Endometrial microvascular endothelial cells (primary cell): ENCODE measurements at regions not wholly inside any gene's neighbourhood (a gene's known extent, or its start where the extent isn't known, plus 50 kb on each side); places are given as distances from the start of the nearest gene placed in this dataset.

ENCODE experiments used
- in situ Hi-C: cut with HindIII; loops from 2 replicates; pipeline ENCODE4 v1.10.0; 2017; ENCODE audit warnings: low sequenced_read_pairs, low pct_unique_long_range_greater_than_20kb; ENCODE audit errors: inconsistent ontology term

DNA sequence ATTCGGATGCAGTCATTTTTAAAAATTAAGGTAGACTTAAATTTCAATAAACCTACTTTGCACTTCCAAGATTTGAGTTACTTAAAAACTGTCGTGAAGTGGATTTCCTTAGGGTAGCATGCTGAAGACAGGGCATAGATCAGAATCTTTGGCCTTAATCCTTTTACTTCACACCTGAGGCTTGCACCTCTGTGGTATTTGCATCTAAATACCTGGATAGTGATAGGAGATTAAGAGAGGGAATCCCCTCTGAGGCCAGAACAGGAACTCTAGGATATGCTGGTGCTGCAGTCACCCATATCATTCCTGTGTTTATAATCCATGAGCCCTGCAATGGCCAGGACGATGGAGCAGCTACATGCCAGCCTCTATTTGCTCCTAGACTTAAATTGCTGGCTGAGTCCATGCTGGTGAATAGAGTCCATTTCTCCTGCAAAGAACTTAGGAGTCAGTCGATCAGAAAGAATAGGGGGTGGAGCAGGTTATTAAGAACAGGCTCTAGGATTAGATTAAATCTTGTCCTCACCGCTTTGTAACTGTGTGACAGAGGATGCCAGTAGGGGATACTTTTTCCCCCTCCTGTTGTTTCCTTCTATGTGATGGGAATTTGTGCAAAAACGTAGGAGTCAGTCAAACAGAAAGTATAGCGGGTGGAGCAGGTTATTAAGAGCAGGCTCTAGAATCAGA is 333.6 kb downstream of the DUSP10 start:
- in situ Hi-C loops, result no loop called here

DNA sequence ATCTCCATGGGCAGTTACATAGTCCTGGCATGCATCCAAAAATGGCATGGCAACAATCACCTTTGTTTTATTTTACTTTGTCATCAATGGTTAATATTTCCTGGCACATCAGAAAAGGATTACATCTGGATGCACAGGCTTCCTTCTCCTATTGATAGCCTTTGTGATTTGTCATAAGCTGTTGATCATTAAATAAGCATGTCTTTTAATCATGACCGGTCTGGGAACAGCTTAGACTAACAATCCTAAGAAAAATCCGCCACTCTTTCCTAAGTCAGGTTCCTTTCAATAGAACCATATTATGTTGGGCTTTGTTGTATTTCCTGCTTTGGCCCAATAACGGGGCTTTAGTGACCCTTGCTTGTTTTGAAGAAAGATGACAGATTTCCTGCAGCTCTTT is 330.6 kb downstream of the DUSP10 start:
- in situ Hi-C loops, result no loop called here

DNA sequence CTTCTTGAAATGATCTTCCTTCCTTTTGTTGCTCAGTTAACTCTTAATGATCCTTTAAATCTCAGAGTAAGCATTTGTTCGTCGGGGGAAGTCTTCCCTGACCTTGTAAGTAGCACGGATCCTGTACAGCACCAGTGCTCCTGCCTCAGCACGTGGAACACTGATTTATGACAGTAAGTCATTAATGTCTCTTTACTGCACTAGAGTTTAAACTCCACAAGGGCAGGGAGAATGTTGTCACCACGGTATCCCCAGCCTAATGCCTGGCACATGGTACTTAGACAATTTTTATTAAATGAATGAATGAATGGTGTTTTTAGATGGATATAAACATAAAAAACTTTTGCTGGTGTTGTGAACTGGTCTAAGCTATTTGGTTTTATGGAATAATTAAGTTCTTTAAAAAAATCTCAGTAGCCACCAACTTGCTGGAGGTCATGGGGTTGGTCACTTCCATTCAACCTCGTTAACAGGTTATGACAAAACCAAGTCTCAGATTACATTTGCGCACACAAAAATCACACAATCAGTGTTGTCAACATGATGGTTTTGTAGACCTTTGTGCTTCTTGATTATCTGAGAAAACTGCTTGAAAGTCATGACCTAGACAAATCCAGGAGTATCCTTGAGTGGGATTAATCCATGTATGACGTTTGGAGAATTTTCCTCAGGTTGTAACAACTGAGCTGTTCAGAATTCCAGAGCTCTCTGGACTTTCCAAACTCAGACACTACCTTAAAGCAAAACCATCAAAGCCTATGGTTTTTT is 326.9 kb downstream of the DUSP10 start:
- in situ Hi-C loops, result no loop called here

DNA sequence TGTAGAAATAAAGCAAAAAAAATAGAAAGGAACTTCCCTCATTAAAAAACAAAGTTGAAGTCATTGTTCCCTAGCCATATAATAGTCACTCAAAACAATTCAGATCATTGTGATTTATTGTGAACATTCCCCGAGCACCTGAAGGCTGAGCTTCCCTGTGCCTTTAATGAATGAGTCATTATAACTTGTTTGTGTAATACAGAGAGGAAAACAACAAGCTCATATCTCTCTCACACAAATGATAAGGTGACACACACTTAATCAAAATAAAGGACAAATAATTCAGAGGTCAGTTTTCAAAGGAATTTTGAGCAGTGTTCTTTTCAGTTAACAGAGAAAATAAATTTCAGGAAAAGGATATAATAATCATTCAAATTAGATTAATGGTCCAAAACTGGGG is 326.2 kb downstream of the DUSP10 start:
- in situ Hi-C loops, result no loop called here

DNA sequence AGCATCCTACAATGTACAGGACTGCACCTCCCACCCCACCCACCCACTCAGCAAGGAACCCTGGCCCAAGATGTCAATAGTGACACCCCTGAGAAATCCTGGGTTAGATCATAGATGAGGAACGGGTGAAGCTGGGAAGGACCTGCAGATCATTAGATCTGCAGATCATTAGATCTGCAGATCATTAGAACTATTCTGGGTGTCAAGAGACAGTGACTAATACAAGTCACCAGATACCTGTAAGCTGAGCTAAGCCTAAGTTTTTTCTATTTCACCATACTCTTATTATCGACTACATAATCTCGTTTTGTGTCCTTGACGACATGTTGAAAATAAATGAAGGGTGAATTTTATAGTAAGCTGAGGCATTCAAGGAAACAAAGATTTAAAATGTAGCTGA is 325.7 kb downstream of the DUSP10 start:
- in situ Hi-C loops, result no loop called here

DNA sequence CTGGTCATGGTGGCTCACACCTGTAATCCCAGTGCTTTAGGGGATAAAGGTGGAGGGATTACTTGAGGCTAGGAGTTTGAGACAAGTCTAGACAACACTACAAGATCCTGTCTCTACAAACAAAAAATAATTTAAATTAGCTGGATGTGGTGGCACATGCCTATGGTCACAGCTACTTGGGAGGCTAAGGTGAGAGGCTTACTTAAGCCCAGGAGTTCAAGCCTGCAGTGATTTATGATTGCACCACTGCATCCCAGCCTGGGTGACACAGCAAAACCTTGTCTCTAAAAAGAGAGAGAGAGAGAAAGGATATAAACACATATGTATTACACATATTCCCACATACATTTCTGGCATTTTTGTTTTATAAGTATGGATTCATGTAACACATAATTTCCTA is 325.2 kb downstream of the DUSP10 start:
- in situ Hi-C loops, result no loop called here

DNA sequence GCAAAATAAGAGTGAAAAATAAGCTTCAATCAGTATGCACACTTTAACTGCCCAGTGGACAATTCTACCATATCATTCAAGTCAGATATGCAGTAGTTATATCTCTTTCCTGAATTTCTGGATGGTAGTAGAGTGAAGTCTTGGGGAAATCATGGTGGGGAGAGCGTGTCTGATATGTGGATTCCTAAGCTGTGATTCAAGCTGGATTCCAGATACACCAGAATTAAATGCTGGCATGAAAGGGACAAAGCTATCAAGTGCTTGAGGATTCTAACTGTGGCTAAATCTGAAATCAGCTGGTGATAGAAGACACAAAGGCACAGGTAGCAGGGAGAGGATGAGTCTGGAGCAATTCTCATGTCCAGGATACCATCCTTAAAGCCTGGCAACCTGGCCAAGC is 323.5 kb downstream of the DUSP10 start:
- in situ Hi-C loops, result no loop called here

DNA sequence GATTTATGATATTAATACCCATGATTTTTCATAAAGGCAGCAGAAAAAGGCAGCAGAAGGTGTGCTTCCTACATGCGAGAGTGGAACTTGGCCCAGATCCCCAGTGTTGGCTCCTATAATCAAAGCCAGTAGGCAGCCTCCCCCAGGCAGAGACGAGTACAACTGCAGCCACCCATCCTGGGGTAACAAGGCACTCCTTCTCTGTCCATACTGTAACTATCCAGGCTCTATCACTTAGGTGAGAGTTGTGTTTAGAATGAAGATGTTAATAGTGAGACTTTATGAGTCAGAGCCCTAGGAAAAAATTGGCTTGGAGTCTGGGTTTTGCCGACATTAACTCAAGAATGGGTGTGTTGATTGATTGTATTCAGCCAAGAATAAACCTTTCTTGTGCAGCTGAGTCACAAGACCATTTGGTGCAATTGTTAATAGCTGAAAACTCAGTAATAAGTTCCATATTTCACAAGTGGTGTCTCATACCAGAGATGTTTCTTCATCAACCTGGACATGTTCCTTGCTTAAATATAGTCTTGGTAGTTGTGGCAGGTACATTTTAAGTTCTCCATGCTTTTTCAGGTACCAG is 322.3 kb downstream of the DUSP10 start:
- in situ Hi-C loops, result no loop called here

DNA sequence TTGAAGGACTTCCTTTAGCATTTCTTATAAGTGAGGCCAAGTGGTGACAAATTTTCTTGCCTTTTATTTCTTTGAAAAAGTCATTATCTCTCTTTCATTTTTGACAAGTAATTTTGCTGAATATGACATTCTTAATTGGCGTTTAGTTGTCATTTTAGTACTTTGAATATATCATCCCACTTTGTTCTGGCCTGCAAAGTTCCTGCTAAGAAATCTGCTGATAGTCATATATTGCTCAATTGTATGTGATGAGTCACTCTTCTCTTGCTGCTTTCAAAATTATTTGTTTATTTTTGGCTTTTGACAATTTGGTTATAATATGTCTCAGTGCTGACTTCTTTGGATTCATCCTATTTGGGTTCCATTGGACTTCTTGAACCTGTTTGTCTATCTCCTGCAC is 312.6 kb downstream of the DUSP10 start:
- in situ Hi-C loops, result loop anchor here (25.0 kb wide), 1 partner anchor 542 kb away; the partner anchor contains the start of gene HLX

DNA sequence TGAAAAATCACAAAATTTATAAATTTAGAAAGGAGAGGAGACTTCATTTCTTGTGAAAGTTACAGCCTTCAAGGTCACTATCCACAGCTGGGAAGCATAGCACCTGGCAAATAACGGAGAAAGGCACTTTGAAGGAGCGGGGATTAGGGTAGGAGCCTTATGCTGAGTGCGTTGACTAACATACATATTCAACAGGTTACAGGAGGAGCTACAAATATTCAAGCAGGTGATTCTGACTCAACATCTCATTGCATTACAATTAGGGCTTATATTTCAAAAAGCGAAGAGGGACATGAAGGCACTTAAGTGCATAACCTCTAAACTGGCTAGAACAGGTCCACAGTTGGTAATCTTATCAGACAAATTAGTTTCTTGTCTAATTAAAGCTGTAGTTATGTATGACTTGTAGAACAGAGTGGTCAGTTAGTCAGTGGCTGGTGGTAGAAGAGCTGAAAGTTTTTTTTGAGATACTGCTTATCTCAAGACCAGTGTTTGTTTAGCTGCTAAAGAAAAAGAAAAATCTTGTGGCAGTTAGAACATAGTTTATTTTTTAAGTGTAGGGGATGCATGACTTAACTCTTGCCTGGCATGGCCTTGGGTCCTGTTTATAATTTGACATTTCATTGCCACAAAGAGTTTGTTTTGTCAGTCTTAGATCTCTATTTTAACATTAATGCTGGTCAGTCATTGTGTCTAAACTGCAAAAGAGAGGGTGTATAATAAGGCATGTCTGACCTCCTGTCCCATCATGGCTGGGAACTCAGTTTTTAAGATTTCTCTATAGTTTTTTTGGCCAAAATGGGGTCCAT is 311.5 kb downstream of the DUSP10 start:
- in situ Hi-C loops, result loop anchor here (10.0 to 25.0 kb wide), 2 partner anchors 166 to 543 kb away; partner anchors contain the start of gene HLX

DNA sequence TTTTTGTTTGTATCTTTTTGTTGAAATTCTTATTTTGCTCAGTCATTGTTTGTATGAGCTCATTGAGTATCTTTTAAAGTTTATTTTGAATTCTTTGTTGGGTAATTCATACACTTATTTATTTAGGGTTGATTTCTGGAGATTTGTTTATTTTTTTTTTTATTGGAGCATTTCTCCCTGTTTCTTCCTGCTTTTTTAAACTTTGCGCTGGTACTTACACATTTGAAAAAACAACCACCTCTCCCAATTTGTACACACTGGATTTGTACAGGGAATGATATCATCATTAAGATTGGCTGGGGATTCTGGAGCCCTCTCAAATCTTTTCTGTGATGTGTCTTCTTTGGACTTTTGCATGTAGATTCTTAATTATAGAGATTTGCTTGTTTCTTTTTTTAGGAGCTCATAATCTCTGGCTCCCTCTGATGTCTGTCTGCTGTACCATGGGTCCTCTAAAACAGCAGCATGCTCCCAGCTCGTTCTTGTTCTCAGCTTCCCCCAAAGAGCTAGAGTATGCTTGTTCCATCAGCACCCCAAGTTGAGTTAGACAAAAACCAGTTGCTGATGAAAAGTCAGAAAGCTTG is 310.7 kb downstream of the DUSP10 start:
- in situ Hi-C loops, result loop anchor here (10.0 to 25.0 kb wide), 2 partner anchors 166 to 544 kb away; partner anchors contain the start of gene HLX

DNA sequence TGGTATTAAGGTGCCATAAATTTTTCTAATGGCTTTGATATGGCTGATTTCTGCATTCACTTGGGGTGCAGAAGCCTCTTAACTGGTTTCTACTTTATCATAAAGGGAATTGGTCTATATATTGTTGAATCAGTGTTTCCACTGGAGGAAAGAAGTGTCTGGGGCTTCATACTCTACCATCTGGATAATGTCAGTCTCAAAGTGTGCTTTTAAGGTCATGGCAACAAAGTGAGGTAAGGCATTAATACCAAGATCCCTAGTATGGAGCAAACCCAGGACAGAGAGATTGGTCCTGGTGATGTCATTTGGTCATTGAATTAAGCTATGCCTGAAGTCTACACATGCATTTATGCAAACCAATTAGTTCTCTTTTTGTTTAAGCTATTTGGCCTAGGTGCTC is 309.9 kb downstream of the DUSP10 start:
- in situ Hi-C loops, result loop anchor here (10.0 to 25.0 kb wide), 2 partner anchors 167 to 545 kb away; partner anchors contain the start of gene HLX

DNA sequence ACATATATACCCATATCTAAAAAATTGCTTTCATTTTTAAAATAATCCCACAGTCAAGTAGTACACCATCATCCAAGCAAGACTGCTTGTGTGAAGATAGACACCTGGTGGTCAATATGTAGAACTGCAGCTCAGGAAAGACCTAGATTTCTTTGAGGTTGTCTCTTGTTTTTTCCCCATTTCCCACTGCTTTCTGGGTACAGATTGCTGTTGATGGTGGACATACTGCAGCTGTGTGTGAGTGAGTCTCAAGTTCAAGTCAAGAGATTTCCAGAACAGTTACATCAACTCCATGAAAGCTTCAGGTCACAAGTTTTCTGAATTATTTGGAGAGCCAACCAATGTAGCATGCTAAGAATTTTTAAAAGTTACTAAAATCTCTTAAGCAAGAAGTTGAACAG is 306.4 kb downstream of the DUSP10 start:
- in situ Hi-C loops, result loop anchor here (10.0 to 25.0 kb wide), 2 partner anchors 171 to 548 kb away; partner anchors contain the start of gene HLX

DNA sequence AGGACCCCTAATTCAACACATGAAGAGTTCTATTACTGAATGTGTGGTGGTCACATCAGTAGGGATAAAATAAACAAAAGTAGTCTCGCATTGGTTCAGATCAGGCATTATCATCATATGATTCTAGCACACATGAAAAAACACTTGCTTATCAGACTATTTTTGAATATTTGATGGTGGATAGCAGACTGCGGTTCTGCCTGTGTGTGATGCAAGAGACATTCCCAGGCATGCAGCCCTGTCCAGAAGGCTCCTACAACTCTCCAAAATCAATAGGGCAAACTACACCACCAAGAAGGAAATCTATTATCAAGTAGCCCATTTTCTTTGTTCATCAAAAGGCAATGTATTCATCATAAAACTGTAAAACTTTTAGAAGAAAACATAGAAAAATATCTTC is 304.7 kb downstream of the DUSP10 start:
- in situ Hi-C loops, result loop anchor here (10.0 to 25.0 kb wide), 2 partner anchors 172 to 550 kb away; partner anchors contain the start of gene HLX

DNA sequence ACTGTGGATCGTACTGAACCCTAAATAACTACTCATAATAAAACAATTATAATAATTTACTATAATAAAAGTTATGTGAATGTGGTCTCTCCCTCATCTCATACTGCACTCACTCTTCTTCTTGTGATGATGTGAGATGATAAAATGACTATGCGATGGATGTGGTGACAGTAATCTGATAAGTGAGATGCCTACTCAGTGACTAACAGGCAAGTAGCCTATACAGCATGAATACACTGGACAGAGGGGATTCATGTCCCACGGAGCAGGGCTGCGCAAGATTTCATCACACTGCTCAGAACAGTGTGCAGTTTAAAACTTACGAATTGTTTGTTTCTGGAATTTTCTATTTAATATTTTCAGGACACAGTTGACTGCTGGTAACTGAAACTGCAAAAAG is 304.0 kb downstream of the DUSP10 start:
- in situ Hi-C loops, result loop anchor here (10.0 to 25.0 kb wide), 2 partner anchors 173 to 551 kb away; partner anchors contain the start of gene HLX

DNA sequence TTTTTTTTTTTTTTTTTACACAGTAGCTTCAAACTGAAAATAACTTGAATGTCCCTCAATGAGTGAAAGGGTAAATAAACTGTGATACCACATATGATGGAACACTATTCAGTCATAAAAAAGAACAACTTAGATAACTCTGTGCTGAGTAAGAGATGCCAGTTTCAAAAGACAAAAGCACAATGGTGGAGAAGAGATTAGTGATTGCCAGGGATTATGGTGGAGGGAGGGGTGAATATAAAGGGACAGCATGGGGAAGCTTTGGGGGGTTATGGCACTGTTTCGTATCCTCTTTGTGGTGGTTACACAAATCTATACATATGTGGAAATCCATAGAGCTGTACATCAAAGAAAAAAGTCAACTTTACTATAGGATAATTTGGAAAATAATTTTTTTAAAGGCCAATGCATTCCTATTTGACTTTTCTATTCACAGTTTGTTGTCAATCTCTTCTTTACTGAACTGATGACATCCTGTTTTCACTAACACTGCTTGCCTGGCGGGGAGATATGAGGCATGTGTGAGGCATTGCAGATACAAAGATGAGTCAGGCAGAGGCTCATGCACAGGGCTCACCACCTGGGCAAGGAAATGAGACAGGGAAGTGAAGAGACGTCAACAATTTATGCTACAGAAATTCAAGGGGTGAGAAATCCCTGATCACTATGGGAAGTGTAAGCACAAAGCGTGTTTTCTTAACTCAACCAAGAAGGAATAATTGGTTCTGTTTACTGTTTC is 302.7 kb downstream of the DUSP10 start:
- in situ Hi-C loops, result loop anchor here (10.0 to 25.0 kb wide), 2 partner anchors 174 to 552 kb away; partner anchors contain the start of gene HLX

DNA sequence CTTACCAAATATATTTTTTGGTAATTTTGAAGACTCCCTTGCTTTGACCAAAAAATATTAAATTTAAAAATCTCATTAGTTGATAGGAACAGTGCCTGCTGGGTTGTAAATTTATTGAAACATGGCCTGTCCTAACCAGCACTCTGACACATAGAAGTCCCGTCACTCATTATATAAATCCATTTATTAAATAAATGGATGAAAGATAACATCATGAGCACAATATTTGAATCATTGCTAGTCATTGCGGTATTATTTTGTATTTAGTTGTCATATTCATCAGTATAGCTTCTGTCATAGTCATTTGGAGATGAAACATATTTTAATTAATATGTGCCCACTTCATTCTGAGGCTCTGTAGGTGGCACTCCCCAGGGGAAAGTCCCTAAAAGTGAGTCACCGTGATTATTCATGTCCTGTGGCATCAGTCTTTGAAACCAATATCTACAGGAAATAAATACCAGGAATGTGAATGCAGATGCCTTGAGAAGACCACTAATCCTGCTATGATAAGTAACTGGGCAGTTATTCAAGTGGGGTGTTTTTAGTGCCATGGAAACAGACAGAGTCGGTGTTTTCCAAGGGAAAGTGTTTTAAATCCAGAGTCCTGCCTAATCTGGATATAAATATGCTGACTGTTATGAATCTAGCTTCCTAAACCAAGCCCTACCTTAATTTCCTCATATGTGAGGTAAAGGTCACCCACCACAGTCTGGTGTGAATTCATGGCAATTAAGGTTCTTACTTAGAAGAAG is 302.0 kb downstream of the DUSP10 start:
- in situ Hi-C loops, result loop anchor here (10.0 to 25.0 kb wide), 2 partner anchors 175 to 553 kb away; partner anchors contain the start of gene HLX
